Esophagus squamous epithelium (tissue), 5 donors: ENCODE measurements at regions not wholly inside any gene's neighbourhood (a gene's known extent, or its start where the extent isn't known, plus 50 kb on each side); places are given as distances from the start of the nearest gene placed in this dataset.

Experiments used
- DNase-seq: peaks from one replicate; lab custom pipeline; 2025; lab: John Stamatoyannopoulos, UW
- H3K27ac ChIP-seq, 4 donors: fragments of 200-600 bp; sonication (generic); one replicate each; pipeline ENCODE4 v1.5.1; 2016 to 2019; ENCODE audit warnings: mild to moderate bottlenecking in 1 of 4
- H3K27me3 ChIP-seq, 4 donors: fragments of 200-600 bp; sonication (generic); 1 replicate in 3 of 4; 2 replicates in 1 of 4; pipeline versions ENCODE4 v1.5.1 to v1.6.0; 2017 to 2021; ENCODE audit warnings: antibody characterized with exemption in 1 of 4
- H3K36me3 ChIP-seq, 3 donors: fragments of 200-600 bp; sonication (generic); one replicate each; pipeline ENCODE4 v1.5.1; 2016 to 2019
- H3K4me1 ChIP-seq, 3 donors: fragments of 200-600 bp; sonication (generic); one replicate each; pipeline ENCODE4 v1.5.1; 2017 to 2019
- H3K4me3 ChIP-seq, 4 donors: fragments of 200-600 bp; sonication (generic); 1 replicate in 3 of 4; 2 replicates in 1 of 4; pipeline ENCODE4 v1.5.1; 2016 to 2019; ENCODE audit warnings: mild to moderate bottlenecking in 2 of 4, moderate library complexity in 1 of 4
- H3K9me3 ChIP-seq, 3 donors: fragments of 200-600 bp; sonication (generic); one replicate each; pipeline ENCODE4 v1.5.1; 2016 to 2019
- POLR2A ChIP-seq, 4 donors: fragments of 450-650 bp; IDR thresholded peaks; one replicate each; pipeline ENCODE4 v1.6.1; 2017; ENCODE audit warnings: antibody characterized with exemption in 4 of 4, mild to moderate bottlenecking in 4 of 4, moderate library complexity in 3 of 4
- WGBS, 2 donors: methylation state at CpG; one replicate each; pipeline ENCODE4 v1.1.5; 2018; 5-methylcytosine and 5-hydroxymethylcytosine counted together
- intact Hi-C: fragments of 100-400 bp; cut with DNase I; formaldehyde crosslinking; loops from one replicate; pipeline ENCODE4 v1.15.0; 2022
- TF ChIP-seq, protein P1 (sequence below), 6 experiments: fragments of 450-650 bp in 4 of 6; fragments of 200-600 bp in 2 of 6; sonication (generic) in 2 of 6; IDR thresholded peaks; one replicate each; pipeline ENCODE4 v1.5.1; 2016 to 2019; ENCODE audit warnings: antibody characterized with exemption in 6 of 6, mild to moderate bottlenecking in 4 of 6, moderate library complexity in 4 of 6
- donor health status: DM: yes; HTN: yes; CAD: no.

DNA sequence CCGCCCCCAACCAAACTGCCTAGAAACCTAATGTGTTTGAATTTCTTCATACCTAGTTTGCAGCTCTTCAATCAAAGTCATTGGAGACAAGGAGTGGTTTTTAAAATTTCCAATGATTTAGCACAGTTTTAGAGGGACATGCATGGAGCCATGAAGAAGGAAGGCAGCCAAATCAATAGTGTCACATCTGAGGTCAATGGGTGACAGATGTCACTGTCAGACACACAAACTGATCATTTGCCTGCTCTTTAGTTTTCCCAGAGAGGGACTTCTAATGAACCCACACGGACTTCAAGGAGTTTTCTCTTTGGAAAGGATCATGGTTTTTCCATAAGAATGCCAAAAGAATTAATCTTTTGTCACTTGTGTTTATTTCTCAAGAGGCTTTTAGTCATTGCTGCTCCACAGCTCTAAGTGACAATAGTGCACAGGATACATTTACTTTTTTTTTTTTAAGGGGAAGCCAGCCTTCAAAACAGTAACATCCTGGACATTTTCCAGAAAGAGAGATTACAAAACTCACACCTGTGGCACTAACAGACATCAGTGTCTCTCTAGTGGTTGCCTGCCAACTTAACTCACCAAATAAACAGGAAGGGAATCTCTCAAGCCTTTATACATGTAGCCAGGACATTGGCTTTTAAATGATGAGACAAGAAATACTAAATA lies 251.1 kb upstream of the DIAPH2 start:
- 0 to 15% methylated on average over 1 to 2 of the region's 2 CpGs for WGBS, 2 donors
- Histone ChIP-seq H3K27ac (peak overlapping the region in 2 of 4 donors; percentile 58 to 61), H3K4me1 (no peaks in the 10 kb centered on the region), H3K9me3 (no peaks in the 10 kb centered on the region), H3K36me3 (no peaks in the 10 kb centered on the region), H3K27me3 (no peaks in the 10 kb centered on the region), H3K4me3 (no peak overlapping the region)
- no peak for TF ChIP-seq POLR2A (IDR thresholded peaks at IDR 0.05)
- TF ChIP-seq, protein P1, sequence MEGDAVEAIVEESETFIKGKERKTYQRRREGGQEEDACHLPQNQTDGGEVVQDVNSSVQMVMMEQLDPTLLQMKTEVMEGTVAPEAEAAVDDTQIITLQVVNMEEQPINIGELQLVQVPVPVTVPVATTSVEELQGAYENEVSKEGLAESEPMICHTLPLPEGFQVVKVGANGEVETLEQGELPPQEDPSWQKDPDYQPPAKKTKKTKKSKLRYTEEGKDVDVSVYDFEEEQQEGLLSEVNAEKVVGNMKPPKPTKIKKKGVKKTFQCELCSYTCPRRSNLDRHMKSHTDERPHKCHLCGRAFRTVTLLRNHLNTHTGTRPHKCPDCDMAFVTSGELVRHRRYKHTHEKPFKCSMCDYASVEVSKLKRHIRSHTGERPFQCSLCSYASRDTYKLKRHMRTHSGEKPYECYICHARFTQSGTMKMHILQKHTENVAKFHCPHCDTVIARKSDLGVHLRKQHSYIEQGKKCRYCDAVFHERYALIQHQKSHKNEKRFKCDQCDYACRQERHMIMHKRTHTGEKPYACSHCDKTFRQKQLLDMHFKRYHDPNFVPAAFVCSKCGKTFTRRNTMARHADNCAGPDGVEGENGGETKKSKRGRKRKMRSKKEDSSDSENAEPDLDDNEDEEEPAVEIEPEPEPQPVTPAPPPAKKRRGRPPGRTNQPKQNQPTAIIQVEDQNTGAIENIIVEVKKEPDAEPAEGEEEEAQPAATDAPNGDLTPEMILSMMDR (IDR thresholded peaks at IDR 0.05) = no peak
- DNase-seq = no peak
- intact Hi-C loops = no loop called here

DNA sequence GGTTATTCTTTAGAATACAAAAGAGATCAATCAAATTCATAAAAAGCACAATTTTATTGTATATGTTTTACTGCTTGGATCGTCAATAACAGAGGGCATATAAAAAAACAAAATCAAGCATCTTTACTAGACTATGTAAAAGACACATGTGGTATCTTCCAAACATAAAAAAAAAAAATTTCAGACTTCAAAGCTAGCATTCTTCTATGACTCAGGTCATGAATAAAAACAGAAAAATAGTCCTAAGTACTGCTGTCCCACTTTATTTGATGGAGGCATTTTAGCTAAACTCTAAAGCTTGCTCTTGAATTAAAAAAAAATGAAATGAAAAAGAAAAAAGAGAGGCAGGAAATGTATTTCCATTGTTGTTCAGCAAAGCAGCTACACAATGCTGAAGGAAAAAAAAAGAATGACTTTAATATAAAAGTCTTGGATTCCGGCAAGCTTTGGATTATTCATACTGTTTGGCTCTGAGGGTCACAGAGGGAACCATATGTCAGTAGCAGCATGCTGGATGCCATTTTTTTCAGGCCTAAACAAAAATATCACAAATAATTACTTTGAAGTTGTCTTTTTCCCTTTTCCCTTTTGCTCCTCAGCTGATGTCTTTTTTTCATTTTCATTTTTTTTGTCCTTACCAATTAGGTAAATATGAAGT lies 249.1 kb upstream of the DIAPH2 start:
- intact Hi-C loops = no loop called here
- H3K36me3 ChIP-seq = no peaks in the 10 kb centered on the region
- 86 to 91% methylated on average over 2 of the region's 2 CpGs for WGBS, 2 donors

DNA sequence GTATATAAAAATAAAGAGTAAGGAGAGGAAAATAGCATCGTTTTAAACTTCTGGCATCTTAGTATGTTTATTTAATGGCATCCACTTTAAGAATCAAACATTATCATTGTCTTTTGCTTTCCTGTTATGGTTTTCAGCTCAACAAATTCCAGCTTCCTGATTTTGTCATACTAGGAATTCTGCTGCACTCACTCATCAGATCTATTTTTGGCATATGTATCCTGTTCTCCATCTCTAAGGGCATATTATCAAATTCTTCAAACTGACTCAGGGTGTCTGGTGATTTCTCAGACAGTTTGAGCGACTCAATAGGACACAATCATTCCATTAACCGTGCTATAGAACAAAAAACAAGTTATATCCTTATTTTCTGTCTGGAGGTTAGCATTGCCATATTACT lies 248.5 kb upstream of the DIAPH2 start:
- H3K27ac ChIP-seq = peak overlapping the region in 1 of 4 donors; percentile 46
- no peak overlapping the region for H3K4me3 ChIP-seq
- no peaks in the 10 kb centered on the region for H3K4me1 ChIP-seq
- DNase-seq = no peak
- no peaks in the 10 kb centered on the region for H3K9me3 ChIP-seq
- TF ChIP-seq, protein P1 (IDR thresholded peaks at IDR 0.05) = no peak
- TF ChIP-seq POLR2A (IDR thresholded peaks at IDR 0.05) = no peak
- peaks cover 0 to 4% (median 0%) of the 10 kb centered on the region in 4 donors for H3K27me3 ChIP-seq
- WGBS, 2 donors = 53 to 65% methylated on average over 3 of the region's 3 CpGs
- H3K36me3 ChIP-seq = no peaks in the 10 kb centered on the region
- intact Hi-C loops = no loop called here

More for the DNA sequence above, 249.1 kb upstream of the DIAPH2 start:
- TF ChIP-seq, protein P1 (IDR thresholded peaks at IDR 0.05) = no peak
- no peak for TF ChIP-seq POLR2A (IDR thresholded peaks at IDR 0.05)
- DNase-seq = no peak
- Histone ChIP-seq H3K27me3 (peaks cover 0 to 4% (median 0%) of the 10 kb centered on the region in 4 donors), H3K27ac (peak overlapping the region in 1 of 4 donors; percentile 46), H3K4me3 (no peak overlapping the region), H3K4me1 (no peaks in the 10 kb centered on the region), H3K9me3 (no peaks in the 10 kb centered on the region)

DNA sequence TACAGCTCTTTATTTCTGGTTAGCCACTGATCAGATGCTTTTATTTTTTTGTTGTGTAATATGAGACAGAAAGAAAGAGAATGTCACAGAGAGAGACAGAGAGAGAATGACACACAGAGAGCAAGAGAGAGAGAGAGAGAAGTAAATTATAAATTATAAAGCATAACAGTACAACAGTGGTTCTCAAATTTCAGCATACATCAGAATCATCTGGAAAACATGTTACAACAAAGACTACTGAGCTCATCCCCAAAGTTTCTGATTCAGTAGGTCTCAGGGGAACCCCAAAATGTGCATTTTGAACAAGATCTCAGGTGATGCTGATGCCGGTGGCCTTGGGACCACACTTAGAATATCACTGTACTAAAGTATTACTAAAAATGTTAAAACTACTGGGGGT lies 245.8 kb upstream of the DIAPH2 start:
- DNase-seq = no peak
- H3K4me3 ChIP-seq = no peak overlapping the region

DNA sequence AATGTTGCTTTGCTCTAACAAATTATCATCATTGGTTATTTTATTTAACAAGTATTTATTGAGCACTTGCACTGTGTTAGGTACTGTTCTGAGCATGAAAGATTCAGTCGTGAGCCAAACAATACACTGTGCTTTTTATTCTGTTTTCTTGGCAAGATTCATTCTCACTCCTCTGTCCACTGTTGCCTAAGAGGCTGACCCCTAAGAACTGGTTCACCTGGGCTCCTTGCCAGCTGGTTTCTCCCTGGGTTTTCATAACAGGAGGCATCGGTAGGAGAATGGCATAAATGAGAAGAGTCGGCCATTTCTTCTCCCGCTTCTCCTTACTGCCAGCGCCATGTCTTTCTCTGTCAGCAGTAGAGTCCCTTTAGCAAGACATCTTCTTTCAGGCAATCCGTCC lies 243.7 kb upstream of the DIAPH2 start:
- no peak for TF ChIP-seq POLR2A (IDR thresholded peaks at IDR 0.05)
- TF ChIP-seq, protein P1 (IDR thresholded peaks at IDR 0.05) = no peak
- Histone ChIP-seq H3K9me3 (no peaks in the 10 kb centered on the region), H3K27ac (no peak overlapping the region), H3K4me3 (no peak overlapping the region), H3K27me3 (peaks cover 0 to 7% (median 0%) of the 10 kb centered on the region in 4 donors), H3K4me1 (no peaks in the 10 kb centered on the region), H3K36me3 (no peaks in the 10 kb centered on the region)
- WGBS, 2 donors = 68 to 88% methylated on average over 6 of the region's 6 CpGs
- intact Hi-C loops = no loop called here
- DNase-seq = no peak

More for the DNA sequence above, 245.8 kb upstream of the DIAPH2 start:
- 80 to 86% methylated on average over 1 of the region's 1 CpG for WGBS, 2 donors
- H3K27me3 ChIP-seq = peaks cover 0 to 4% (median 0%) of the 10 kb centered on the region in 4 donors
- TF ChIP-seq, protein P1 (IDR thresholded peaks at IDR 0.05) = no peak
- no peak for TF ChIP-seq POLR2A (IDR thresholded peaks at IDR 0.05)
- intact Hi-C loops = no loop called here
- H3K9me3 ChIP-seq = no peaks in the 10 kb centered on the region
- H3K27ac ChIP-seq = no peak overlapping the region
- no peaks in the 10 kb centered on the region for H3K4me1 ChIP-seq
- H3K36me3 ChIP-seq = no peaks in the 10 kb centered on the region
